H1 (cell line): ENCODE measurements at regions not wholly inside any gene's neighbourhood (a gene's known extent, or its start where the extent isn't known, plus 50 kb on each side); places are given as distances from the start of the nearest gene placed in this dataset.

Experiments used
- CTCF ChIA-PET: fragments of 300-600 bp; sonication (Branson Sonifier 250); formaldehyde crosslinking; loops from one replicate; lab custom pipeline; 2021; ENCODE audit not compliant: partially characterized antibody; lab: Charles Lee
- POLR2A ChIA-PET: fragments of 300-600 bp; sonication (Branson Sonifier 250); formaldehyde crosslinking; loops from one replicate; lab custom pipeline; 2021; ENCODE audit warnings: inconsistent platforms; ENCODE audit not compliant: partially characterized antibody; lab: Charles Lee
- DNase-seq, 2 experiments: peaks; one replicate each; pipeline versions ENCODE4 v3.0.0 to v3.0.0-alpha.2; 2010 to 2022; ENCODE audit warnings: low spot score in 2 of 2, low read depth in 1 of 2, mixed read lengths in 1 of 2
- FAIRE-seq: peaks from 2 replicates; lab custom pipeline; 2011; peaks lifted over from hg19 to GRCh38; lab: Jason Lieb, UNC
- H2AFZ ChIP-seq: 2 replicates; pipeline ENCODE4 v1.8.1; 2012; ENCODE audit warnings: low read length, inconsistent platforms
- H2AK5ac ChIP-seq: 2 replicates; pipeline ENCODE4 v1.6.1; 2013; ENCODE audit warnings: low read depth, low read length
- H2BK120ac ChIP-seq: replicated peaks from 2 replicates; pipeline ENCODE3; 2013; ENCODE audit warnings: low read depth, low read length, inconsistent platforms
- H2BK12ac ChIP-seq: 2 replicates; pipeline ENCODE4 v1.6.1; 2013; ENCODE audit warnings: low read depth, low read length
- H2BK15ac ChIP-seq: 2 replicates; pipeline ENCODE4 v1.6.1; 2013; ENCODE audit warnings: low read length
- H2BK20ac ChIP-seq: 2 replicates; pipeline ENCODE4 v1.6.1; 2013; ENCODE audit warnings: low read length
- H2BK5ac ChIP-seq: 2 replicates; pipeline ENCODE4 v1.6.1; 2013; ENCODE audit warnings: low read depth, low read length
- H3K14ac ChIP-seq: 2 replicates; pipeline ENCODE4 v1.6.1; 2013; ENCODE audit warnings: inconsistent platforms; ENCODE audit not compliant: insufficient read length
- H3K18ac ChIP-seq: 2 replicates; pipeline ENCODE4 v1.6.1; 2013; ENCODE audit warnings: low read length; ENCODE audit errors: extremely low read depth
- H3K23ac ChIP-seq: 2 replicates; pipeline ENCODE4 v1.6.1; 2013; ENCODE audit warnings: inconsistent platforms; ENCODE audit not compliant: insufficient read length
- H3K23me2 ChIP-seq: 2 replicates; pipeline ENCODE4 v1.6.1; 2013; ENCODE audit warnings: low read depth, low read length
- H3K27ac ChIP-seq: 2 replicates; pipeline ENCODE4 v1.6.1; 2011; ENCODE audit warnings: low read depth, low read length, inconsistent platforms
- H3K27me3 ChIP-seq, 4 experiments: replicated peaks in 1 of 4; 1 replicate in 1 of 4; 2 replicates in 3 of 4; pipeline versions ENCODE4 v1.6.1 to v1.8.1; 2011 to 2013; ENCODE audit warnings: low read length in 3 of 4, mild to moderate bottlenecking in 3 of 4, inconsistent platforms in 2 of 4, mixed read lengths in 2 of 4, moderate library complexity in 1 of 4; ENCODE audit not compliant: control insufficient read depth in 3 of 4, insufficient read depth in 3 of 4; ENCODE audit errors: extremely low read depth in 1 of 4
- H3K36me3 ChIP-seq, 4 experiments: 2 replicates each; pipeline versions ENCODE4 v1.6.1 to v1.8.1; 2011 to 2013; ENCODE audit warnings: mild to moderate bottlenecking in 4 of 4, low read length in 3 of 4, moderate library complexity in 2 of 4, control low read depth in 1 of 4, inconsistent platforms in 1 of 4; ENCODE audit not compliant: insufficient read depth in 4 of 4, control insufficient read depth in 2 of 4
- H3K4ac ChIP-seq: replicated peaks from 2 replicates; pipeline ENCODE3; 2013; ENCODE audit warnings: low read length, low read depth, mixed read lengths, inconsistent platforms; ENCODE audit not compliant: insufficient read length
- H3K4me1 ChIP-seq, 4 experiments: replicated peaks in 1 of 4; 1 replicate in 1 of 4; 2 replicates in 3 of 4; pipeline versions ENCODE4 v1.6.1 to v1.8.1; 2011 to 2013; ENCODE audit warnings: low read length in 3 of 4, inconsistent platforms in 2 of 4, mixed read lengths in 1 of 4; ENCODE audit not compliant: insufficient read depth in 4 of 4, control insufficient read depth in 3 of 4
- H3K4me2 ChIP-seq, 2 experiments: 2 replicates each; pipeline versions ENCODE4 v1.6.1 to v1.8.1; 2011 to 2013; ENCODE audit warnings: low read depth in 2 of 2, low read length in 2 of 2, control low read depth in 1 of 2, inconsistent platforms in 1 of 2, mild to moderate bottlenecking in 1 of 2; ENCODE audit not compliant: insufficient read depth in 1 of 2
- H3K4me3 ChIP-seq, 4 experiments: fragments of 200-600, 300-600 bp in 1 of 4; sonication (generic), shearing (Covaris generic), sonication (Bioruptor Twin) in 1 of 4; 2 replicates each; pipeline versions ENCODE4 v1.5.1 to v1.8.1; 2011 to 2016; ENCODE audit warnings: low read length in 4 of 4, low read depth in 3 of 4, control low read depth in 2 of 4, inconsistent platforms in 2 of 4, mild to moderate bottlenecking in 2 of 4, mixed read lengths in 1 of 4, moderate library complexity in 1 of 4; ENCODE audit not compliant: insufficient read depth in 2 of 4; ENCODE audit errors: extremely low read depth in 1 of 4
- H3K56ac ChIP-seq: replicated peaks from 2 replicates; pipeline ENCODE3; 2013; ENCODE audit warnings: low read depth, mild to moderate bottlenecking, mixed read lengths, low read length, inconsistent platforms; ENCODE audit not compliant: insufficient read length
- H3K79me1 ChIP-seq: 2 replicates; pipeline ENCODE4 v1.6.1; 2013; ENCODE audit warnings: low read depth, low read length, control low read depth
- H3K79me2 ChIP-seq, 2 experiments: 2 replicates each; pipeline versions ENCODE4 v1.6.1 to v1.8.1; 2012 to 2013; ENCODE audit warnings: low read length in 2 of 2, mild to moderate bottlenecking in 2 of 2, inconsistent platforms in 1 of 2; ENCODE audit not compliant: insufficient read depth in 2 of 2, control insufficient read depth in 1 of 2
- H3K9ac ChIP-seq, 4 experiments: replicated peaks in 1 of 4; 1 replicate in 1 of 4; 2 replicates in 3 of 4; pipeline versions ENCODE4 v1.6.1 to v1.8.1; 2011 to 2013; ENCODE audit warnings: low read depth in 3 of 4, low read length in 3 of 4, control low read depth in 2 of 4, mild to moderate bottlenecking in 2 of 4, moderate library complexity in 2 of 4, inconsistent platforms in 1 of 4; ENCODE audit errors: extremely low read depth in 1 of 4
- H3K9me3 ChIP-seq, 2 experiments: 2 replicates each; pipeline versions ENCODE4 v1.6.1 to v1.8.1; 2012 to 2013; ENCODE audit warnings: mild to moderate bottlenecking in 2 of 2, moderate library complexity in 2 of 2, control low read depth in 1 of 2, inconsistent platforms in 1 of 2, low read depth in 1 of 2, low read length in 1 of 2, mixed read lengths in 1 of 2; ENCODE audit not compliant: insufficient read depth in 2 of 2
- H4K20me1 ChIP-seq, 2 experiments: replicated peaks in 1 of 2; 2 replicates each; pipeline versions ENCODE3 to v1.8.1; 2011 to 2013; ENCODE audit warnings: inconsistent platforms in 2 of 2, low read length in 2 of 2, mild to moderate bottlenecking in 1 of 2; ENCODE audit not compliant: insufficient read depth in 2 of 2, control insufficient read depth in 1 of 2
- H4K5ac ChIP-seq: 2 replicates; pipeline ENCODE4 v1.6.1; 2013; ENCODE audit warnings: low read length, low read depth, mixed read lengths, inconsistent platforms; ENCODE audit not compliant: insufficient read length
- H4K8ac ChIP-seq: 2 replicates; pipeline ENCODE4 v1.8.0; 2013; ENCODE audit warnings: mild to moderate bottlenecking, moderate library complexity, low read length, inconsistent platforms; ENCODE audit not compliant: insufficient read depth; ENCODE audit errors: extremely low read depth
- H4K91ac ChIP-seq: replicated peaks from 2 replicates; pipeline ENCODE3; 2013; ENCODE audit warnings: low read length, mixed read lengths, inconsistent platforms; ENCODE audit not compliant: insufficient read length
- CBX8 ChIP-seq: fragments of 300-800, 300-1000 bp; sonication (generic); IDR thresholded peaks from 2 replicates; pipeline ENCODE4 v1.7.1; 2016; ENCODE audit warnings: low read depth, low read length, borderline replicate concordance
- E2F6 ChIP-seq: IDR thresholded peaks from 2 replicates; pipeline ENCODE4 v1.6.1; 2012; ENCODE audit warnings: inconsistent platforms
- EGR1 ChIP-seq: IDR thresholded peaks from 2 replicates; pipeline ENCODE4 v1.6.1; 2011; ENCODE audit warnings: low read depth, low read length, borderline replicate concordance
- NANOG ChIP-seq: IDR thresholded peaks from 2 replicates; pipeline ENCODE4 v1.6.1; 2011; ENCODE audit warnings: low read length, low read depth, mild to moderate bottlenecking, inconsistent platforms; ENCODE audit not compliant: insufficient read depth, poor library complexity, severe bottlenecking
- RNF2 ChIP-seq: fragments of 200-900, 300-1000 bp; sonication (generic); IDR thresholded peaks from 2 replicates; pipeline ENCODE4 v1.7.1; 2016; ENCODE audit warnings: borderline replicate concordance, low read depth, mild to moderate bottlenecking, antibody characterized with exemption, low read length; ENCODE audit not compliant: poor library complexity, severe bottlenecking; ENCODE audit errors: missing control alignments
- SP1 ChIP-seq: IDR thresholded peaks from 2 replicates; pipeline ENCODE4 v1.6.1; 2011; ENCODE audit warnings: low read depth, low read length
- SP2 ChIP-seq: IDR thresholded peaks from 2 replicates; pipeline ENCODE4 v1.6.1; 2012; ENCODE audit warnings: mild to moderate bottlenecking, low read length, inconsistent platforms
- WGBS, 2 experiments: shearing (Covaris generic) in 1 of 2; methylation state at CpG; one replicate each; pipeline versions ENCODE4 v1.1.6 to v1.1.7; 2013 to 2015; ENCODE audit warnings: low lambda C conversion rate in 2 of 2, mixed read lengths in 2 of 2, inconsistent platforms in 1 of 2, low coverage in 1 of 2, missing lambda C conversion rate in 1 of 2; ENCODE audit not compliant: insufficient replicate concordance in 2 of 2, insufficient coverage in 1 of 2, insufficient read length in 1 of 2; ENCODE audit errors: extremely low coverage in 1 of 2, missing lambda C conversion rate in 1 of 2; 5-methylcytosine and 5-hydroxymethylcytosine counted together

GRCh38 chr3:110332629-110333028 lies 739.0 kb upstream of the NECTIN3 start:
- Histone ChIP-seq H3K36me3 (no peaks in the 10 kb centered on the region; a peak in 2 of 8 replicates), H3K4me2 (no peak overlapping the region), H3K9ac (no peak overlapping the region), H3K9me3 (peaks cover 3 to 14% of the 10 kb centered on the region in 2 experiments; a peak in 3 of 4 replicates), H3K14ac (no peak overlapping the region), H3K79me2 (no peaks in the 10 kb centered on the region), H2BK12ac (no peak overlapping the region), H3K79me1 (no peaks in the 10 kb centered on the region), H2AFZ (no peak overlapping the region), H3K18ac (no peak overlapping the region), H4K91ac (no peak overlapping the region), H2AK5ac (no peak overlapping the region), H3K27ac (no peak overlapping the region), H3K4me3 (no peak overlapping the region), H3K23me2 (no peaks in the 10 kb centered on the region), H2BK5ac (no peak overlapping the region), H2BK120ac (no peak overlapping the region), H3K27me3 (no peaks in the 10 kb centered on the region), H4K8ac (no peak overlapping the region), H2BK15ac (no peak overlapping the region), H2BK20ac (no peak overlapping the region), H4K5ac (no peak overlapping the region), H3K56ac (no peak overlapping the region), H4K20me1 (no peaks in the 10 kb centered on the region), H3K23ac (no peak overlapping the region), H3K4ac (no peak overlapping the region), H3K4me1 (no peaks in the 10 kb centered on the region)
- DNase-seq (no peak), FAIRE-seq (no peak)
- TF ChIP-seq E2F6 (no peak), CBX8 (no peak), RNF2 (no peak), SP2 (no peak), EGR1 (no peak), SP1 (no peak), NANOG (no peak)
- 90% methylated on average over 3 of the region's 3 CpGs; no CpG with 5 or more reads in 1 of the 2 experiments for WGBS, 2 experiments
- CTCF ChIA-PET = no interaction called here
- POLR2A ChIA-PET = no interaction called here
